ENCODE measurements at regions not wholly inside any gene's neighbourhood (a gene's known extent, or its start where the extent isn't known, plus 50 kb on each side); places are given as distances from the start of the nearest gene placed in this dataset.

DNA sequence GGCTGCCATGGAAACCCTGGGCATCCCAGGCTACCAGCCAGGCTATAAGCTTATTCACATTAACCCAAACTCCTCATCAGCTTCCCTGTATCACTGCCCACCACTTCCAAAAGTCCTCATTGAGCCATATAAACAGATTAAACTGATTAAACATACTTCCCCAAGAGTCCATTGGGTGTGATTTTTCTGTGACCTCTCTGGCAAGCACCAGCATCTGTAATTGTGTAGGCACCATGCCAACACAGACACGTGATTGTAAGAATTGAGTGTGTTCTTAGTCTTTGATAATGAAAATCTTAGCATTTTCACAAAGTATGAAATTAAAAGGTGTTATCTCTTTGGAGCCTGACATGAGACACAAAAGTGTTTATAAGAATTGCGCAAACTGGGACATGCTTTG is 679.3 kb downstream of the TYW1 start:
- Histone ChIP-seq H3K4me3 (ENCODE audit: low read depth in 1 of 3, low read length in 3 of 3) (no peak overlapping the region), H3K36me3 (ENCODE audit: control insufficient read depth in 4 of 4, insufficient read depth in 3 of 4, low read depth in 1 of 4, low read length in 3 of 4) (no peaks in the 10 kb centered on the region), H3K9me3 (ENCODE audit: control insufficient read depth in 4 of 4, low read length in 3 of 4) (peaks cover 0 to 5% (median 0%) of the 10 kb centered on the region in 4 donors), H3K27me3 (ENCODE audit: control insufficient read depth in 4 of 4, insufficient read depth in 4 of 4, low read length in 3 of 4) (no peaks in the 10 kb centered on the region), H3K4me1 (ENCODE audit: control insufficient read depth in 4 of 4, insufficient read depth in 4 of 4, low read length in 3 of 4) (no peaks in the 10 kb centered on the region), H3K9ac (ENCODE audit: low read depth in 1 of 2, low read length in 2 of 2) (no peak overlapping the region), H3K27ac (ENCODE audit: low read depth in 1 of 2, low read length in 2 of 2) (no peak overlapping the region)
- TF ChIP-seq FOXA1 (IDR thresholded peaks at IDR 0.05): no peak
- TF ChIP-seq, protein P1, sequence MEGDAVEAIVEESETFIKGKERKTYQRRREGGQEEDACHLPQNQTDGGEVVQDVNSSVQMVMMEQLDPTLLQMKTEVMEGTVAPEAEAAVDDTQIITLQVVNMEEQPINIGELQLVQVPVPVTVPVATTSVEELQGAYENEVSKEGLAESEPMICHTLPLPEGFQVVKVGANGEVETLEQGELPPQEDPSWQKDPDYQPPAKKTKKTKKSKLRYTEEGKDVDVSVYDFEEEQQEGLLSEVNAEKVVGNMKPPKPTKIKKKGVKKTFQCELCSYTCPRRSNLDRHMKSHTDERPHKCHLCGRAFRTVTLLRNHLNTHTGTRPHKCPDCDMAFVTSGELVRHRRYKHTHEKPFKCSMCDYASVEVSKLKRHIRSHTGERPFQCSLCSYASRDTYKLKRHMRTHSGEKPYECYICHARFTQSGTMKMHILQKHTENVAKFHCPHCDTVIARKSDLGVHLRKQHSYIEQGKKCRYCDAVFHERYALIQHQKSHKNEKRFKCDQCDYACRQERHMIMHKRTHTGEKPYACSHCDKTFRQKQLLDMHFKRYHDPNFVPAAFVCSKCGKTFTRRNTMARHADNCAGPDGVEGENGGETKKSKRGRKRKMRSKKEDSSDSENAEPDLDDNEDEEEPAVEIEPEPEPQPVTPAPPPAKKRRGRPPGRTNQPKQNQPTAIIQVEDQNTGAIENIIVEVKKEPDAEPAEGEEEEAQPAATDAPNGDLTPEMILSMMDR (IDR thresholded peaks at IDR 0.05; ENCODE audit: low read depth, low read length, missing input control): no peak
- TF ChIP-seq RAD21 (IDR thresholded peaks at IDR 0.05): no peak
- no peak for TF ChIP-seq HNF4G (IDR thresholded peaks at IDR 0.05)
- TF ChIP-seq NR2F2 (IDR thresholded peaks at IDR 0.05): no peak
- no peak for TF ChIP-seq SP1 (IDR thresholded peaks at IDR 0.05)
- no peak for TF ChIP-seq EGR1 (IDR thresholded peaks at IDR 0.05; ENCODE audit: low read depth in 2 of 2)
- TF ChIP-seq HNF4A (conservative IDR thresholded peaks at IDR 0.05): no peak
- no peak for TF ChIP-seq YY1 (IDR thresholded peaks at IDR 0.05)
- no peak for TF ChIP-seq TAF1 (conservative IDR thresholded peaks at IDR 0.05)
- TF ChIP-seq JUND (IDR thresholded peaks at IDR 0.05): no peak
- TF ChIP-seq FOXA2 (IDR thresholded peaks at IDR 0.05): no peak
- no peak for TF ChIP-seq GABPA (IDR thresholded peaks at IDR 0.05 in 1 of 2, conservative IDR thresholded peaks at IDR 0.05 in 1 of 2)
- no peak for DNase-seq (ENCODE audit: low spot score)
- WGBS: 33% methylated on average over 2 of the region's 2 CpGs

DNA sequence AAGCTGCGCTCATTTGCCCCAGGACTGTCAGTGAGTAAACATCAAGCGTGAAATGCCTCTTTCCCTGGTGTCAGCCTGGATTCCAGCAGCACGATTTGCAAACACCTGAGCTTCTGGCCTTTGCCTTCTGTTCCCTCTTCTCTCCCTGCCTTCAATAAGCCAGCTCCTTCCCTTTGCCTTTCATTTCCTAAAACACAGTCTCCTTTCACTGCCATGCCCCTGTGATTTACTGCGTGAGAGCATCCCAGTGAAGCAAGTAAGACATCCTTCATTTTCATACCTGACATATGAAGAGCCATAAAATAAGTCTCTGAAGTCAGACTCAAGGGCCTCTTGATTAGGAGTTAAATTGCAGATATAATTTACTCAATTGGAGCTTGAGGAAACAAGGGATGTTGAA is 681.8 kb downstream of the TYW1 start:
- DNase-seq (ENCODE audit: low spot score): no peak
- Histone ChIP-seq H3K9me3 (ENCODE audit: control insufficient read depth in 4 of 4, low read length in 3 of 4) (no peaks in the 10 kb centered on the region), H3K27me3 (ENCODE audit: control insufficient read depth in 4 of 4, insufficient read depth in 4 of 4, low read length in 3 of 4) (no peaks in the 10 kb centered on the region), H3K4me1 (ENCODE audit: control insufficient read depth in 4 of 4, insufficient read depth in 4 of 4, low read length in 3 of 4) (no peaks in the 10 kb centered on the region), H3K27ac (ENCODE audit: low read depth in 1 of 2, low read length in 2 of 2) (no peak overlapping the region), H3K9ac (ENCODE audit: low read depth in 1 of 2, low read length in 2 of 2) (no peak overlapping the region), H3K4me3 (ENCODE audit: low read depth in 1 of 3, low read length in 3 of 3) (no peak overlapping the region), H3K36me3 (ENCODE audit: control insufficient read depth in 4 of 4, insufficient read depth in 3 of 4, low read depth in 1 of 4, low read length in 3 of 4) (no peaks in the 10 kb centered on the region)
- 73% methylated on average over 4 of the region's 4 CpGs for WGBS
- no peak for TF ChIP-seq HNF4G (IDR thresholded peaks at IDR 0.05)
- TF ChIP-seq TAF1 (conservative IDR thresholded peaks at IDR 0.05): no peak
- no peak for TF ChIP-seq NR2F2 (IDR thresholded peaks at IDR 0.05)
- no peak for TF ChIP-seq FOXA1 (IDR thresholded peaks at IDR 0.05)
- TF ChIP-seq, protein P2, sequence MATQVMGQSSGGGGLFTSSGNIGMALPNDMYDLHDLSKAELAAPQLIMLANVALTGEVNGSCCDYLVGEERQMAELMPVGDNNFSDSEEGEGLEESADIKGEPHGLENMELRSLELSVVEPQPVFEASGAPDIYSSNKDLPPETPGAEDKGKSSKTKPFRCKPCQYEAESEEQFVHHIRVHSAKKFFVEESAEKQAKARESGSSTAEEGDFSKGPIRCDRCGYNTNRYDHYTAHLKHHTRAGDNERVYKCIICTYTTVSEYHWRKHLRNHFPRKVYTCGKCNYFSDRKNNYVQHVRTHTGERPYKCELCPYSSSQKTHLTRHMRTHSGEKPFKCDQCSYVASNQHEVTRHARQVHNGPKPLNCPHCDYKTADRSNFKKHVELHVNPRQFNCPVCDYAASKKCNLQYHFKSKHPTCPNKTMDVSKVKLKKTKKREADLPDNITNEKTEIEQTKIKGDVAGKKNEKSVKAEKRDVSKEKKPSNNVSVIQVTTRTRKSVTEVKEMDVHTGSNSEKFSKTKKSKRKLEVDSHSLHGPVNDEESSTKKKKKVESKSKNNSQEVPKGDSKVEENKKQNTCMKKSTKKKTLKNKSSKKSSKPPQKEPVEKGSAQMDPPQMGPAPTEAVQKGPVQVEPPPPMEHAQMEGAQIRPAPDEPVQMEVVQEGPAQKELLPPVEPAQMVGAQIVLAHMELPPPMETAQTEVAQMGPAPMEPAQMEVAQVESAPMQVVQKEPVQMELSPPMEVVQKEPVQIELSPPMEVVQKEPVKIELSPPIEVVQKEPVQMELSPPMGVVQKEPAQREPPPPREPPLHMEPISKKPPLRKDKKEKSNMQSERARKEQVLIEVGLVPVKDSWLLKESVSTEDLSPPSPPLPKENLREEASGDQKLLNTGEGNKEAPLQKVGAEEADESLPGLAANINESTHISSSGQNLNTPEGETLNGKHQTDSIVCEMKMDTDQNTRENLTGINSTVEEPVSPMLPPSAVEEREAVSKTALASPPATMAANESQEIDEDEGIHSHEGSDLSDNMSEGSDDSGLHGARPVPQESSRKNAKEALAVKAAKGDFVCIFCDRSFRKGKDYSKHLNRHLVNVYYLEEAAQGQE (IDR thresholded peaks at IDR 0.05): no peak
- TF ChIP-seq JUND (IDR thresholded peaks at IDR 0.05): no peak
- TF ChIP-seq RXRA (IDR thresholded peaks at IDR 0.05): no peak

DNA sequence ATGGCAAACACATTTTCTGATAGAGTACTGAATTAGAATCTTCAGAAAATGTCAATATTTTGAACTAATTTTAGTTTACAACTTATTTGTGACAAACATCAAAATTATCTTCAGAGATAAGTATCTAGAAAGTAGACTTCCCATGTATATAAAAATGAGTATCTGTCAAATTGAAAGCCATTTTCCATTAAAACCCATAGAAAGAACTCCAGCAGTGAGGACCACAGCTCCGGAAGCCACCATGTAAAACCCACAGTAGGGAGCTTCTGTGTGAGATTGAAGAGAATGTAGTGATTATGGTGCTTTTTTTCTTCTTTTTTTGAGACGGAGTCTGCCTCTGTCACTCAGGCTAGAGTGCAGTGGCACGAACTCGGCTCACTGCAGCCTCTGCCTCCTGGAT is 687.0 kb downstream of the TYW1 start:
- Histone ChIP-seq H3K27me3 (ENCODE audit: control insufficient read depth in 4 of 4, insufficient read depth in 4 of 4, low read length in 3 of 4) (no peaks in the 10 kb centered on the region), H3K36me3 (ENCODE audit: control insufficient read depth in 4 of 4, insufficient read depth in 3 of 4, low read depth in 1 of 4, low read length in 3 of 4) (no peaks in the 10 kb centered on the region), H3K9ac (ENCODE audit: low read depth in 1 of 2, low read length in 2 of 2) (no peak overlapping the region), H3K27ac (ENCODE audit: low read depth in 1 of 2, low read length in 2 of 2) (no peak overlapping the region), H3K4me1 (ENCODE audit: control insufficient read depth in 4 of 4, insufficient read depth in 4 of 4, low read length in 3 of 4) (no peaks in the 10 kb centered on the region), H3K4me3 (ENCODE audit: low read depth in 1 of 3, low read length in 3 of 3) (no peak overlapping the region), H3K9me3 (ENCODE audit: control insufficient read depth in 4 of 4, low read length in 3 of 4) (no peaks in the 10 kb centered on the region)
- 79% methylated on average over 4 of the region's 4 CpGs for WGBS
- DNase-seq (ENCODE audit: low spot score): no peak
- TF ChIP-seq HNF4G (IDR thresholded peaks at IDR 0.05) (no peak), SP1 (IDR thresholded peaks at IDR 0.05) (no peak), JUND (IDR thresholded peaks at IDR 0.05) (no peak), FOXA1 (IDR thresholded peaks at IDR 0.05) (no peak), GABPA (IDR thresholded peaks at IDR 0.05 in 1 of 2, conservative IDR thresholded peaks at IDR 0.05 in 1 of 2) (no peak), TAF1 (conservative IDR thresholded peaks at IDR 0.05) (no peak), RAD21 (IDR thresholded peaks at IDR 0.05) (no peak), HNF4A (conservative IDR thresholded peaks at IDR 0.05) (no peak), FOXA2 (IDR thresholded peaks at IDR 0.05) (no peak), YY1 (IDR thresholded peaks at IDR 0.05) (no peak)
- TF ChIP-seq, protein P3, sequence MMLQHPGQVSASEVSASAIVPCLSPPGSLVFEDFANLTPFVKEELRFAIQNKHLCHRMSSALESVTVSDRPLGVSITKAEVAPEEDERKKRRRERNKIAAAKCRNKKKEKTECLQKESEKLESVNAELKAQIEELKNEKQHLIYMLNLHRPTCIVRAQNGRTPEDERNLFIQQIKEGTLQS (IDR thresholded peaks at IDR 0.05): no peak
- TF ChIP-seq, protein P2 (IDR thresholded peaks at IDR 0.05): no peak
